OCI-LY7 (cell line): ENCODE measurements at regions not wholly inside any gene's neighbourhood (a gene's known extent, or its start where the extent isn't known, plus 50 kb on each side); places are given as distances from the start of the nearest gene placed in this dataset.

Experiments used
- BruUV-seq: library from RNA; stranded (reverse); fragments of 400-500 nt; replicated peaks from 2 replicates; lab custom pipeline; 2021; lab: Mats Ljungman, UMichigan
- CTCF ChIA-PET: fragments of 300-600 bp; sonication (Branson Sonifier 250); formaldehyde crosslinking; loops from one replicate; lab custom pipeline; 2022; ENCODE audit warnings: antibody characterized with exemption; ENCODE audit not compliant: unreplicated experiment; lab: Charles Lee
- POLR2A ChIA-PET: fragments of 300-600 bp; sonication (Branson Sonifier 250); formaldehyde crosslinking; loops from one replicate; lab custom pipeline; 2022; ENCODE audit warnings: antibody characterized with exemption; lab: Charles Lee
- DNase-seq: peaks from one replicate; pipeline ENCODE4 v3.0.0-alpha.2; 2015; ENCODE audit warnings: low spot score
- H2AFZ ChIP-seq: fragments of 200-600 bp; sonication (generic), shearing (Covaris generic); 2 replicates; pipeline ENCODE4 v1.6.1; 2014; ENCODE audit warnings: mild to moderate bottlenecking, antibody characterized with exemption, low read length, moderate library complexity
- H3K27ac ChIP-seq: fragments of 200-600 bp; sonication (generic); 2 replicates; pipeline ENCODE4 v1.5.1; 2014; ENCODE audit warnings: mixed run types, low read depth, mild to moderate bottlenecking, moderate library complexity, low read length, inconsistent platforms; ENCODE audit not compliant: poor library complexity, severe bottlenecking
- H3K36me3 ChIP-seq: fragments of 200-600 bp; sonication (generic); 2 replicates; pipeline ENCODE4 v1.6.1; 2014; ENCODE audit warnings: mild to moderate bottlenecking, antibody characterized with exemption, low read length, moderate library complexity, mixed read lengths; ENCODE audit not compliant: insufficient read depth
- H3K4me1 ChIP-seq: fragments of 200-600 bp; sonication (generic); 2 replicates; pipeline ENCODE4 v1.5.1; 2014; ENCODE audit warnings: mild to moderate bottlenecking, low read length; ENCODE audit not compliant: insufficient read depth, poor library complexity, severe bottlenecking
- H3K4me2 ChIP-seq: fragments of 200-600 bp; sonication (generic); 2 replicates; pipeline ENCODE4 v1.6.1; 2014; ENCODE audit warnings: mild to moderate bottlenecking, low read length
- H3K4me3 ChIP-seq: fragments of 200-600 bp; sonication (generic); 2 replicates; pipeline ENCODE4 v1.5.1; 2014; ENCODE audit warnings: mild to moderate bottlenecking, low read depth, low read length; ENCODE audit not compliant: poor library complexity, severe bottlenecking
- H3K79me2 ChIP-seq: fragments of 200-600 bp; sonication (generic); 2 replicates; pipeline ENCODE4 v1.6.1; 2016; ENCODE audit warnings: low read depth, mild to moderate bottlenecking, low read length, moderate library complexity, mixed read lengths; ENCODE audit not compliant: insufficient read depth
- H3K9me2 ChIP-seq: fragments of 200-600 bp; sonication (generic); 2 replicates; pipeline ENCODE4 v1.6.1; 2016; ENCODE audit warnings: mild to moderate bottlenecking, low read length, mixed read lengths; ENCODE audit not compliant: insufficient read depth
- H3K9me3 ChIP-seq: fragments of 200-600 bp; sonication (generic); 2 replicates; pipeline ENCODE4 v1.6.1; 2014; ENCODE audit warnings: mild to moderate bottlenecking, mixed run types, low read length, mixed read lengths
- H4K20me1 ChIP-seq: fragments of 200-600 bp; sonication (generic); 2 replicates; pipeline ENCODE4 v1.6.1; 2014; ENCODE audit warnings: mild to moderate bottlenecking, antibody characterized with exemption, low read length, moderate library complexity, mixed read lengths; ENCODE audit not compliant: insufficient read depth
- CTCF ChIP-seq: fragments of 200-600 bp; sonication (generic); conservative IDR thresholded peaks from 2 replicates; pipeline ENCODE4 v1.5.1; 2014; ENCODE audit warnings: mild to moderate bottlenecking, antibody characterized with exemption, low read length, moderate library complexity, mixed read lengths
- EZH2phosphoT487 ChIP-seq: fragments of 200-600 bp; sonication (generic); IDR thresholded peaks from 2 replicates; pipeline ENCODE4 v1.6.1; 2018; ENCODE audit warnings: low read depth, borderline replicate concordance, mild to moderate bottlenecking, mixed run types, antibody characterized with exemption, low read length, moderate library complexity, mixed read lengths
- intact Hi-C: fragments of 100-400 bp; cut with micrococcal nuclease; formaldehyde crosslinking; loops from one replicate; pipeline ENCODE4 v1.10.0; 2022; ENCODE audit not compliant: unreplicated experiment

- H3K4me2 ChIP-seq, result no peak overlapping the region
- TF ChIP-seq CTCF (no peak), EZH2phosphoT487 (no peak)
- H3K4me3 ChIP-seq, result no peak overlapping the region
- H4K20me1 ChIP-seq, result no peaks in the 10 kb centered on the region
- no peaks in the 10 kb centered on the region for H3K9me3 ChIP-seq
- H3K9me2 ChIP-seq, result no peaks in the 10 kb centered on the region
- no peaks in the 10 kb centered on the region for H3K79me2 ChIP-seq
- no peaks in the 10 kb centered on the region for H3K4me1 ChIP-seq
- no peaks in the 10 kb centered on the region for H3K36me3 ChIP-seq
- ChIA-PET CTCF (no interaction called here), POLR2A (interaction anchor here (1.2 kb wide), 1 partner anchor 10 kb away, joined by 3 read pairs; no protein-coding TSS in a partner anchor)
- H2AFZ ChIP-seq, result no peak overlapping the region
- intact Hi-C loops, result no loop called here
- DNase-seq, result no peak
- no peak overlapping the region for H3K27ac ChIP-seq
- no TSS peak for BruUV-seq
Measured at GRCh38 chr2:145268931-145269330, 749.0 kb upstream of the ZEB2 start.

- H3K4me2 ChIP-seq, result no peak overlapping the region
- no peaks in the 10 kb centered on the region for H3K4me1 ChIP-seq
- intact Hi-C loops, result no loop called here
- no peaks in the 10 kb centered on the region for H3K9me2 ChIP-seq
- POLR2A ChIA-PET, result interaction anchor here (1.6 to 1.7 kb wide), 2 partner anchors 11 to 16 kb away, joined by 3 to 4 read pairs; no protein-coding TSS in a partner anchor
- H2AFZ ChIP-seq, result no peak overlapping the region
- no TSS peak for BruUV-seq
- TF ChIP-seq EZH2phosphoT487, result no peak
- no peak for TF ChIP-seq CTCF
- CTCF ChIA-PET, result no interaction called here
- H3K79me2 ChIP-seq, result no peaks in the 10 kb centered on the region
- H4K20me1 ChIP-seq, result no peaks in the 10 kb centered on the region
- no peak for DNase-seq
- no peak overlapping the region for H3K4me3 ChIP-seq
- H3K36me3 ChIP-seq, result no peaks in the 10 kb centered on the region
- H3K9me3 ChIP-seq, result no peaks in the 10 kb centered on the region
- no peak overlapping the region for H3K27ac ChIP-seq
Measured at GRCh38 chr2:145267451-145267850, 747.5 kb upstream of the ZEB2 start.

GRCh38 chr2:145265244-145265643, 745.3 kb upstream of the ZEB2 start:
- Histone ChIP-seq H3K27ac (no peak overlapping the region), H3K79me2 (no peaks in the 10 kb centered on the region), H4K20me1 (no peaks in the 10 kb centered on the region), H3K36me3 (no peaks in the 10 kb centered on the region), H2AFZ (no peak overlapping the region), H3K9me3 (no peaks in the 10 kb centered on the region), H3K4me3 (no peak overlapping the region), H3K4me1 (no peaks in the 10 kb centered on the region), H3K9me2 (no peaks in the 10 kb centered on the region), H3K4me2 (no peak overlapping the region)
- intact Hi-C loops, result no loop called here
- ChIA-PET POLR2A (interaction anchor here (0.6 to 1.2 kb wide), 7 partner anchors 13 to 352 kb away, joined by 3 to 4 read pairs (median 3); no protein-coding TSS in a partner anchor), CTCF (no interaction called here)
- TF ChIP-seq CTCF (no peak), EZH2phosphoT487 (no peak)
- no TSS peak for BruUV-seq
- DNase-seq, result no peak
